H9 (cell line): ENCODE measurements at regions not wholly inside any gene's neighbourhood (a gene's known extent, or its start where the extent isn't known, plus 50 kb on each side); places are given as distances from the start of the nearest gene placed in this dataset.

Experiments
- DNase-seq: peaks from one replicate; pipeline ENCODE4 v3.0.0-alpha.2; 2017
- H2AFZ ChIP-seq: one replicate; pipeline ENCODE4 v1.6.1; 2013; ENCODE audit warnings: mild to moderate bottlenecking, low read length, control low read depth, moderate library complexity
- H2AK5ac ChIP-seq: 2 replicates; pipeline ENCODE4 v1.6.1; 2013; ENCODE audit warnings: low read length, control low read depth, mixed read lengths; ENCODE audit not compliant: insufficient read length
- H2BK120ac ChIP-seq: one replicate; pipeline ENCODE4 v1.6.1; 2013; ENCODE audit warnings: low read depth, mild to moderate bottlenecking, low read length, control low read depth, inconsistent platforms; ENCODE audit not compliant: poor library complexity, severe bottlenecking
- H2BK12ac ChIP-seq: 2 replicates; pipeline ENCODE4 v1.6.1; 2013; ENCODE audit warnings: low read length, control low read depth, mixed read lengths, low read depth; ENCODE audit not compliant: insufficient read length
- H2BK15ac ChIP-seq: 2 replicates; pipeline ENCODE4 v1.6.1; 2013; ENCODE audit warnings: low read depth, low read length, control low read depth
- H2BK20ac ChIP-seq: one replicate; pipeline ENCODE4 v1.6.1; 2013; ENCODE audit warnings: low read depth, mild to moderate bottlenecking, low read length, control low read depth, inconsistent platforms; ENCODE audit not compliant: poor library complexity, severe bottlenecking
- H2BK5ac ChIP-seq: 2 replicates; pipeline ENCODE4 v1.6.1; 2013; ENCODE audit warnings: low read length, control low read depth, mixed read lengths; ENCODE audit not compliant: insufficient read length
- H3K14ac ChIP-seq: 2 replicates; pipeline ENCODE4 v1.6.1; 2013; ENCODE audit warnings: low read length, control low read depth; ENCODE audit not compliant: insufficient read depth
- H3K18ac ChIP-seq: 2 replicates; pipeline ENCODE4 v1.6.1; 2013; ENCODE audit warnings: low read depth, mild to moderate bottlenecking, mixed read lengths, low read length, control low read depth; ENCODE audit not compliant: insufficient read length
- H3K23ac ChIP-seq: 2 replicates; pipeline ENCODE4 v1.6.1; 2013; ENCODE audit warnings: low read length, control low read depth, mixed read lengths, low read depth; ENCODE audit not compliant: insufficient read length
- H3K23me2 ChIP-seq: 2 replicates; pipeline ENCODE4 v1.6.1; 2013; ENCODE audit warnings: low read depth, mild to moderate bottlenecking, mixed read lengths, low read length, control low read depth; ENCODE audit not compliant: insufficient read length, poor library complexity, severe bottlenecking
- H3K27ac ChIP-seq: 2 replicates; pipeline ENCODE4 v1.5.1; 2013; ENCODE audit warnings: low read length, control low read depth, mixed read lengths, low read depth; ENCODE audit not compliant: insufficient read length
- H3K27me3 ChIP-seq: 2 replicates; pipeline ENCODE4 v1.6.1; 2013; ENCODE audit warnings: low read length, control low read depth, inconsistent platforms; ENCODE audit not compliant: insufficient read depth
- H3K4ac ChIP-seq: 2 replicates; pipeline ENCODE4 v1.6.1; 2013; ENCODE audit warnings: low read depth, mild to moderate bottlenecking, control low read depth, inconsistent platforms, low read length, moderate library complexity
- H3K4me1 ChIP-seq: 2 replicates; pipeline ENCODE4 v1.6.1; 2013; ENCODE audit warnings: low read length, control low read depth, inconsistent platforms; ENCODE audit not compliant: insufficient read depth
- H3K4me2 ChIP-seq: 2 replicates; pipeline ENCODE4 v1.6.1; 2013; ENCODE audit warnings: low read length, control low read depth, mixed read lengths; ENCODE audit not compliant: insufficient read length, insufficient read depth
- H3K56ac ChIP-seq: 2 replicates; pipeline ENCODE4 v1.6.1; 2013; ENCODE audit warnings: low read depth, mild to moderate bottlenecking, mixed read lengths, low read length, control low read depth; ENCODE audit not compliant: insufficient read length
- H3K79me1 ChIP-seq: 2 replicates; pipeline ENCODE4 v1.6.1; 2013; ENCODE audit warnings: low read depth, mild to moderate bottlenecking, moderate library complexity, low read length, control low read depth, inconsistent platforms; ENCODE audit not compliant: insufficient read depth, poor library complexity, severe bottlenecking
- H3K79me2 ChIP-seq: 2 replicates; pipeline ENCODE4 v1.6.1; 2013; ENCODE audit warnings: low read length, control low read depth, inconsistent platforms; ENCODE audit not compliant: insufficient read depth
- H3K9ac ChIP-seq: 2 replicates; pipeline ENCODE4 v1.6.1; 2013; ENCODE audit warnings: low read length, control low read depth, mixed read lengths; ENCODE audit not compliant: insufficient read length; ENCODE audit errors: extremely low read depth
- H3K9me3 ChIP-seq: one replicate; pipeline ENCODE4 v1.6.1; 2013; ENCODE audit warnings: low read depth, low read length, inconsistent platforms; ENCODE audit not compliant: control insufficient read depth
- H3T11ph ChIP-seq: one replicate; pipeline ENCODE4 v1.6.1; 2013; ENCODE audit warnings: mild to moderate bottlenecking, low read length, control low read depth, inconsistent platforms
- H4K20me1 ChIP-seq: one replicate; pipeline ENCODE4 v1.6.1; 2013; ENCODE audit not compliant: control insufficient read depth, insufficient read length, insufficient read depth
- H4K5ac ChIP-seq: 2 replicates; pipeline ENCODE4 v1.6.1; 2013; ENCODE audit warnings: low read depth, mild to moderate bottlenecking, mixed read lengths, low read length, control low read depth; ENCODE audit not compliant: insufficient read length
- H4K8ac ChIP-seq: replicated peaks from 2 replicates; pipeline ENCODE4 v1.6.1; 2013; ENCODE audit warnings: low read length, control low read depth, mixed read lengths, low read depth; ENCODE audit not compliant: insufficient read length
- H4K91ac ChIP-seq: 2 replicates; pipeline ENCODE4 v1.6.1; 2013; ENCODE audit warnings: low read depth, mild to moderate bottlenecking, moderate library complexity, mixed read lengths, low read length, control low read depth; ENCODE audit not compliant: insufficient read length
- H3K27ac Mint-ChIP-seq, 3 experiments: 2 replicates in 2 of 3; 3 replicates in 1 of 3; pipeline ENCODE4 v1.8.0; 2020 to 2021; ENCODE audit warnings: mixed read lengths in 3 of 3, mild to moderate bottlenecking in 1 of 3, moderate library complexity in 1 of 3
- H3K27me3 Mint-ChIP-seq: 2 replicates; pipeline ENCODE4 v1.8.0; 2021; ENCODE audit warnings: low read depth, mild to moderate bottlenecking, moderate library complexity, mixed read lengths
- H3K36me3 Mint-ChIP-seq, 3 experiments: 2 replicates in 2 of 3; 3 replicates in 1 of 3; pipeline ENCODE4 v1.8.0; 2020 to 2021; ENCODE audit warnings: low read depth in 3 of 3, mixed read lengths in 3 of 3; ENCODE audit not compliant: insufficient read depth in 1 of 3
- H3K4me1 Mint-ChIP-seq, 2 experiments: 2 replicates each; pipeline ENCODE4 v1.8.0; 2020; ENCODE audit warnings: mixed read lengths in 2 of 2
- H3K4me3 Mint-ChIP-seq, 2 experiments: 2 replicates in 1 of 2; 3 replicates in 1 of 2; pipeline ENCODE4 v1.8.0; 2020 to 2021; ENCODE audit warnings: mild to moderate bottlenecking in 2 of 2, mixed read lengths in 2 of 2, moderate library complexity in 1 of 2
- H3K9me3 Mint-ChIP-seq, 2 experiments: 2 replicates in 1 of 2; 3 replicates in 1 of 2; pipeline ENCODE4 v1.8.0; 2020; ENCODE audit warnings: mild to moderate bottlenecking in 2 of 2, mixed read lengths in 2 of 2, moderate library complexity in 1 of 2
- CTCF ChIP-seq: fragments of 200-600 bp; sonication (generic); conservative IDR thresholded peaks from 3 replicates; pipeline ENCODE4 v1.8.0; 2021; ENCODE audit warnings: antibody characterized with exemption, mild to moderate bottlenecking
- WGBS: extraction: QIAGEN DNeasy Blood & Tissue Kit; methylation state at CpG from one replicate; pipeline ENCODE4 v1.1.7; 2013; ENCODE audit warnings: missing lambda C conversion rate, low lambda C conversion rate, mixed read lengths; ENCODE audit not compliant: insufficient read length; ENCODE audit errors: extremely low coverage; 5-methylcytosine and 5-hydroxymethylcytosine counted together

- no peak overlapping the region for H2AK5ac ChIP-seq
- H4K8ac ChIP-seq = no peak overlapping the region
- H3K9me3 ChIP-seq = peaks cover 9% of the 10 kb centered on the region
- H3T11ph ChIP-seq = no peak overlapping the region
- H3K27ac Mint-ChIP-seq = no peak overlapping the region
- no peak overlapping the region for H3K27ac ChIP-seq
- no peak for DNase-seq
- H4K20me1 ChIP-seq = no peaks in the 10 kb centered on the region
- H3K4me3 Mint-ChIP-seq = no peak overlapping the region
- no peak overlapping the region for H3K18ac ChIP-seq
- no peaks in the 10 kb centered on the region for H3K23me2 ChIP-seq
- H3K79me2 ChIP-seq = no peaks in the 10 kb centered on the region
- H4K5ac ChIP-seq = no peak overlapping the region
- no peak overlapping the region for H2BK5ac ChIP-seq
- H3K9ac ChIP-seq = no peak overlapping the region
- H2BK20ac ChIP-seq = no peak overlapping the region
- WGBS = no CpG with 5 or more reads among the region's 2 CpGs
- H2BK15ac ChIP-seq = no peak overlapping the region
- no peak overlapping the region for H3K4me2 ChIP-seq
- H3K4me1 Mint-ChIP-seq = peaks cover 6 to 7% of the 10 kb centered on the region in 2 experiments
- no peak overlapping the region for H3K4ac ChIP-seq
- no peak overlapping the region for H3K14ac ChIP-seq
- H3K23ac ChIP-seq = no peak overlapping the region
- H3K9me3 Mint-ChIP-seq = peaks cover 37 to 42% of the 10 kb centered on the region in 2 experiments
- H3K56ac ChIP-seq = no peak overlapping the region
- peaks cover 3 to 36% (median 17%) of the 10 kb centered on the region in 3 experiments for H3K36me3 Mint-ChIP-seq
- no peaks in the 10 kb centered on the region; the same call in 1 of the 2 replicates for H3K27me3 Mint-ChIP-seq
- H2BK120ac ChIP-seq = no peak overlapping the region
- H2BK12ac ChIP-seq = no peak overlapping the region
- H3K4me1 ChIP-seq = no peaks in the 10 kb centered on the region
- TF ChIP-seq CTCF = no peak
- H3K79me1 ChIP-seq = no peaks in the 10 kb centered on the region
- no peak overlapping the region for H4K91ac ChIP-seq
- H2AFZ ChIP-seq = no peak overlapping the region
- H3K27me3 ChIP-seq = no peaks in the 10 kb centered on the region
These were observed 126.8 kb upstream of the DEPDC1 start for GRCh38 chr1:68623700-68624099.
